ENCODE measurements at regions not wholly inside any gene's neighbourhood (a gene's known extent, or its start where the extent isn't known, plus 50 kb on each side); places are given as distances from the start of the nearest gene placed in this dataset.

DNA sequence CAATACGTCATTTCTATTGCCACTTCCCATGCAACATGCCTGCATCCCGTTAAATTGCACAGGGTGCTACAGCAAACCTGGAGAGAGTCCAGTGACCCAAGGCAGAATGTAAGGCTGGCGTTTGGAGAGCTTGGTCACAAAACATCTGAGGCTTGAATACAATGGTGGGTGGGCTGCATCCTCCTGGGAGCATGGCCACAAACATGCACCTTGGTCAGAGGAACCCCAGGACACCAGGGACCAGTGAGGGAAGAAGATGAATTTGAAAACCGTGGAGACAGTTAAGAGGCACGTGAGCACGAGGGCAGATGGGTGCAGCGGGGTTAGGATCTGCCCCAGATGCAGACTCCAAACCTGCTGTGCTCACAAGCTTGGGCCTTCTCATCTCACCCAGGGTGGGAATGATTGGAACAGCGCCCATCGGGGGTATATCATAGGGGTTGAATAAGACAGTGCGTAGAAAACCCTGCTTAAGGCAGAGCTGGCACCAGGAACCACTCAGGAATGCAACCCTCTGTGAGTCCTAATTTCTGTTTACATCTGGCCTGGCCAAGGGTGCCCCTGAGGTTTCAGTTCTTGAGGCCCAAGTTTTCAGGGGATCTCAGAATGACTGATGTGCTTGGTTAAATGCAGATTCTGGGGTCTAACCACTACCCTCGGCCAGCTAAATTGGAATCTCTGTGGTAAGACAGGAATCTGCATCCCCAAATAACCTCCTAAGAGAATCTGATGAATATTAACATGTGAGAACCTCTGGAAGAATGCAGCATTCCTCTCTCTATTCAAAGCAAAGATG is 97.2 kb downstream of the ARL4C start:
- TF ChIP-seq YY1 (IDR thresholded peaks at IDR 0.05; ENCODE audit: insufficient read depth, insufficient read length) = no peak
- no peak for TF ChIP-seq ZNF274 (IDR thresholded peaks at IDR 0.05; ENCODE audit: low read depth, low read length)
- no peak for TF ChIP-seq SUZ12 (IDR thresholded peaks at IDR 0.05; ENCODE audit: extremely low read depth, insufficient read depth, insufficient read length)

Data from NT2/D1 (cell line).